Keratinocyte (primary cell): ENCODE measurements at regions not wholly inside any gene's neighbourhood (a gene's known extent, or its start where the extent isn't known, plus 50 kb on each side); places are given as distances from the start of the nearest gene placed in this dataset.

Source experiments
- EZH2 ChIP-seq: IDR thresholded peaks from one replicate; pipeline ENCODE4 v1.6.1; 2012; ENCODE audit warnings: inconsistent platforms, mild to moderate bottlenecking, low read length, moderate library complexity
- TF ChIP-seq, protein P1 (sequence below), 3 experiments: IDR thresholded peaks in 1 of 3; conservative IDR thresholded peaks in 1 of 3; optimal IDR thresholded peaks in 1 of 3; 2 replicates in 2 of 3; 3 replicates in 1 of 3; pipeline versions ENCODE3 to v1.5.1; 2011; ENCODE audit warnings: low read length in 3 of 3, mild to moderate bottlenecking in 3 of 3, moderate library complexity in 2 of 3, control low read depth in 1 of 3, inconsistent platforms in 1 of 3; ENCODE audit not compliant: insufficient read depth in 2 of 3; ENCODE audit errors: extremely low read depth in 1 of 3

- TF ChIP-seq, protein P1, sequence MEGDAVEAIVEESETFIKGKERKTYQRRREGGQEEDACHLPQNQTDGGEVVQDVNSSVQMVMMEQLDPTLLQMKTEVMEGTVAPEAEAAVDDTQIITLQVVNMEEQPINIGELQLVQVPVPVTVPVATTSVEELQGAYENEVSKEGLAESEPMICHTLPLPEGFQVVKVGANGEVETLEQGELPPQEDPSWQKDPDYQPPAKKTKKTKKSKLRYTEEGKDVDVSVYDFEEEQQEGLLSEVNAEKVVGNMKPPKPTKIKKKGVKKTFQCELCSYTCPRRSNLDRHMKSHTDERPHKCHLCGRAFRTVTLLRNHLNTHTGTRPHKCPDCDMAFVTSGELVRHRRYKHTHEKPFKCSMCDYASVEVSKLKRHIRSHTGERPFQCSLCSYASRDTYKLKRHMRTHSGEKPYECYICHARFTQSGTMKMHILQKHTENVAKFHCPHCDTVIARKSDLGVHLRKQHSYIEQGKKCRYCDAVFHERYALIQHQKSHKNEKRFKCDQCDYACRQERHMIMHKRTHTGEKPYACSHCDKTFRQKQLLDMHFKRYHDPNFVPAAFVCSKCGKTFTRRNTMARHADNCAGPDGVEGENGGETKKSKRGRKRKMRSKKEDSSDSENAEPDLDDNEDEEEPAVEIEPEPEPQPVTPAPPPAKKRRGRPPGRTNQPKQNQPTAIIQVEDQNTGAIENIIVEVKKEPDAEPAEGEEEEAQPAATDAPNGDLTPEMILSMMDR (optimal IDR thresholded peaks at IDR 0.05 in 1 of 3, IDR thresholded peaks at IDR 0.05 in 1 of 3, conservative IDR thresholded peaks at IDR 0.05 in 1 of 3; ENCODE audit: extremely low read depth in 1 of 3, insufficient read depth in 2 of 3, low read length in 3 of 3), result no peak
- TF ChIP-seq EZH2, result no peak
Observed at GRCh38 chr13:54945973-54946372, 1917.4 kb downstream of the OLFM4 start.
